GM19240 (cell line): ENCODE measurements at regions not wholly inside any gene's neighbourhood (a gene's known extent, or its start where the extent isn't known, plus 50 kb on each side); places are given as distances from the start of the nearest gene placed in this dataset.

ENCODE experiments used
- DNase-seq: peaks from one replicate; pipeline ENCODE4 v3.0.0; 2011; ENCODE audit warnings: low spot score; ENCODE audit not compliant: insufficient read length

DNA sequence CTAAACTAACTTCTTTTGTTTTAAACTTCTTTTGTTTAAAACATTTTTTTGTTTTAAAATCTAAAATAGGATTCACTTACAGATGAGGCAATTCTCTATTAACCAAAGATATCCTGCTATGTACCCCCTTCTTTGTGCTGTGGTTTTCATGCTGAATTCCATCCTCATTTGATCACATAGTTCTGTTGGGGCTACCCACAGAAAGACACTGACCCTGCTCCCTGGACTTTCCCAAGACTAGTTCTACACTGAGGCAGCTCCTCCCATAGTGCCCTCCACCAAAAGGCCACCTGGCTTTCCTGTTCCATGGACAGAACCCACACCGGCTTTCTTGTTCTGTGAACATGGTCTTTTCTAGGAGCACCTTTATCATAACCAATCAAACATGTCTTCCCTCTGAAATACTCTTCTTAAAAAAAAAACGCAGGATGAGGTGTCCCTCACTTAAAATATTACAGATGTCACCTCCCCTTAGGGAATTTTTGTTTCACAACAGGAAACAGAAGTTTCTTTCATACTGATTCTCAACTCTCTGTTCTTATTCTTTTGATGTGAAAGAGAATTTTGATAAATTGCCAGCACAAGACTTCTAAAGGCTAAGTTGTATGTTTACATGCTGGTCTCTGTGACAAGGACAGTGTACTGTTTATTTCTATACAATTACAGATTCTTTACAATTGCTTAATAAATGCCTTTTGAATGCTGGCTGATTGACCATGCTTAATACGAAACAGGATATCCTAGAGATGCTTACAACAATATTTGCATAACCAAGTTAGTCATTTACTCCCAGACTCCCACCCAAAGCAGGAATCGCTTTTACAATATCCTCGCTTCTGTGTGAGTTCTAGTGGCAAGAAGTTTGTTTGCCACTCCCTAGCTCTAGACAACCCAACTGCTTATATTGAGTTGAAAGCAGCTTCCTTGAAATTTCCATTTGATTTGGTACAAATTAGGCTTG is 300.4 kb downstream of the DTWD2 start:
- DNase-seq = no peak

DNA sequence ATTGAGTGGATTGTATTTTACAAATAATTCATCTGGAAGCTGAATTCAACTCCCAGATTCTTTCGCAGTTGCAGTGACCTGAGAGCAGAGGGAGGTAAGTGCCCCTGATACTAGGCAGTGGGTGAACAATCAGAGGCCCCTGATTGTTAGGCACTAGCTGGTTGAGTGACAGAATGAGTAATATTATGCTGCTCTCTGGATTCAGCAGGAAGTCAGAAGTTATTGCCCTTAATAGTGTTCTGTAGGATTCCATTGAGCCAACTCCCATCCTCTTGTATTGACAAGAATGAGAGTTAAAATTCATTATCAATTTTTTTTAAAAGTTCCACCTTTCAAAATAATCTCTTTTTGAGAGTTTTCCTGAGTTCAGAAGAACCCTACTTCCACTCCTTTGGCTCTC is 301.2 kb downstream of the DTWD2 start:
- no peak for DNase-seq

DNA sequence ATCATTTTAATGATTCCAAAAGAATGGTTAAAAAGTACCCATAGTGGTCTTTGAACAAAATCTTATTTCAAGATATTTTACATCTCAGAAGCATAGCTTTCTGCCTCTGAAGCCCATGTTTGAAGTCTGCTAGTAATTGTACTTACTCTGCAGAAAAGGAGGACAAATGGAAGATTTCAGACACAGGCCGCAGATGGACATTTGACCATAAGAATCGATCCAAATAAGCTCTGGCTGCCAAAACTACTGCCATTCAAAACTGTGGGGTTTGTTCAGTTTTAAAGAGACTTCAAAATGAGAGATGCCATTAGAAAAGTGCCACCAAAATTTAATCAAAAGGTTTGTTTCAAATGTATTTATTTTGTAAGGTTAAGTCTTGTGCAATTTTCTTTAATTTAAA is 306.7 kb downstream of the DTWD2 start:
- no peak for DNase-seq

DNA sequence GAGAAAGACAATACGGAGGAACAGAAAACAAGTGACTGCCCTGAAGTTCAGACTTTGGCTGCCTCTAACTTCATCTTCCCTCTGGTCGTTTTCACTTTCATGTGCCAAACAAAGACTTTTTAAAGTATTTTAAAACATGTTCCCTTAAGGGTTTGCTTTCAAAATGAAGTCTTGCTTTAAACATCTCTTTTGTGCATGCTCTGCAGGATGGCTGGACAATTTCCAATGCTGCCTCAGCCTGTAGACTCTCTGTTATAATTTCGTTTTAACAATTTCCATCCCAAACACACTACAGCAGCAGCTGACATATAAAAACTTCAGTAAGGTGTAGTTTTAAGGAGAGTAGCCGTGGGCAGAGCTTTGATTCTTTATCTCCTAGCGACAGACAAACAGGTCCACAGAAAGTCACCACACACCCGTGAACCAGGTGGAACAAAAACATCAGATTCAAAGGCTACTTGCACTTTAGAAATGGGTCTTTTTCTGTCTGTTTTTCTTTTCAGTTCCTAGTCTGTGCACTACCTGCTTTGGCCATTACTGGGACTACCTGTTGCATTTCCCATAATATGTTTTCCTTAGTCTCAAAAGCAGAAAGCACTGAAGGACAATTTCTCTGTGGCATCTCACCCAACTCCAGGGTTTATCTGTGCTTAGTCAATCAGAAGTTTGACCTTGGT is 308.9 kb downstream of the DTWD2 start:
- no peak for DNase-seq

DNA sequence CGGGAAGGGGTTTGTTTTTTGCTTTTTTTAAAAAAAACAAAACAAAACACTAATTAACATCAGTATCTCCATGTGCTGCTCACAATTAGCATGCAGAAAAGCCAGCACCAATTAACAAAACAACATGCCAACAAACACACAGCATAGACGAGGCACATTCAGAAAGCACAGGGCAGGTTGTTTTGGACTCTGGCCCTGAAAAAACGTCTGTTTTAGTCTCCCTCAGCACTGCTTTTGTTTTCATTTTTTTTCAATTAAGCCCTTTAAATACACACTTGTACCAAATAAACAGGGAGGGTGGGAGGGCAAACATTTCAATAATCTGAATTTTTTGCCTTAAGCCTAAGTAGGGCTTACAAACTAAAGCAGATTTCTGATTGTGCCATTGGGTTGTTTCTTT is 309.6 kb downstream of the DTWD2 start:
- no peak for DNase-seq

DNA sequence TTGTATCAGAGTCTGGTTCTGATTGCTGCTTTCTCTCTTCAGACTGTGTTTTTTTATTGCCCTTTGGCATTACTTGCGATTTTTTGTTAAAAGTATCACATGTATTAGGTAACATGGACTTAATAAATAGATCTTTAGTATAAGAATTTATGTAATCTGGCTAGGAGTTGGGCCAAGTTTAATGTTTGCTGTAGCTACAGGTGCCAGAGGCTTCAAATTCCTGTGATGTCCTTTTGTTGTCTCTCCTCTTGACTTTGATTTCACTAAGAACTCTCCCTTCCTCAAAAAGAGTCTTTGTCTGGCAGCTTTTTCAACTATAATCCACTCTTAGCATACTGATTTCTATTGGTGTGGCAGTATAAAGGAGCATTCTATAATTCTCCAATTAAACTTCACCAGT is 313.1 kb downstream of the DTWD2 start:
- DNase-seq = no peak

DNA sequence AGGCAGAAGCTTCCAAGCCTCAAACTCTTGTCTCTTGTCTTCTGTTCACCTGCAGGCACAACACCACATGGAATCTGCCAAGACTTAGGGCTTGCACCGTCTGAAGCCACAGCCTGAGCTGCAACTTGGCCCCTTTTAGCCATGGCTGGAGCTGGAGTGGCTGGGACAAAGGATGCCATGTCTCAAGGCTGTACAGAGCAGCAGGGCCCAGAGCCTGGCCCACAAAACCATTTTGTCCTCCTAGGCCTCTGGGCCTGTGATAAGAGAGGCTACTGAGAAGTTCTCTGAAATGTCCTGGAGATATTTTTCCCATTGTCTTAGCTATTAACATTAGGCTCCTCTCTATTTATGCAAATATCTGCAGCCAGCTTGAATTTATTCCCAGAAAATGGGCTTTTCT is 330.8 kb downstream of the DTWD2 start:
- no peak for DNase-seq

DNA sequence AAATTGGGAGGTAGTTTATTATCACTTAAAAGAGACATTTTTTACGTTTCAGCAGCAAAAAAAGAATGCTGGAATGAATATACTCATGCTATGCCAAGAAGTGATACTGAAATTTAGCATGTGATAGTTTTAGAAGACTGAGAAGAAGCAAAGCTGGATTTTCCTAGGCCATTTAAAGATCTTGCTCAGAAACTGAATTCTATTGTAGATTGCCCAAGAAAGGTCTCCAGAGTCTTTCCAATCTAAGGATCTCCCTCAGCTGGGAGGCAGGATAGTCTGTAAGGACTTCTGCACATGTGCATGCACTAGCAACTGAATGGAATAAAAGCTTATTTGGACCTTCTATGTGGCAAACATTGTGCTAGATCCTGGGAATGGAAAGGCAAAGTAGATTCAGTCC is 334.5 kb downstream of the DTWD2 start:
- DNase-seq = no peak

DNA sequence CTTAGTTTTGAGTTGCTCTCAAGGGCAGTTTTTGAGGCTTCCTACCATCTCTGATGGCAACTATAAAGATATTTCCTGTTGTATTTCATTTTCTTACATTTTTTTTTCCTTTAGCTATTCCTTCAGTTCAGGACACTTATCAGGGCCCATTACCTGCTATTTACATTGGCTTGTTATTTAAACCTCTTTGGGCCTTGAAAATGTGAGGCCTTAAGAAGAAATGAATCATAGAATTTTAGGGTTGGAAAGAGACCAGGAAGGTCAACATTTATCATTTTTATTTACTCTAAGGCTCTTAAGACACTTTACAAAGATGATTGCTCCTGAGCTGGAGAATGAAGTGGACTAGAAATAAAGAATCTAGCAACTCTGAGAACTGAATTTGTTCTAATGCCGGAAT is 335.2 kb downstream of the DTWD2 start:
- DNase-seq = no peak

DNA sequence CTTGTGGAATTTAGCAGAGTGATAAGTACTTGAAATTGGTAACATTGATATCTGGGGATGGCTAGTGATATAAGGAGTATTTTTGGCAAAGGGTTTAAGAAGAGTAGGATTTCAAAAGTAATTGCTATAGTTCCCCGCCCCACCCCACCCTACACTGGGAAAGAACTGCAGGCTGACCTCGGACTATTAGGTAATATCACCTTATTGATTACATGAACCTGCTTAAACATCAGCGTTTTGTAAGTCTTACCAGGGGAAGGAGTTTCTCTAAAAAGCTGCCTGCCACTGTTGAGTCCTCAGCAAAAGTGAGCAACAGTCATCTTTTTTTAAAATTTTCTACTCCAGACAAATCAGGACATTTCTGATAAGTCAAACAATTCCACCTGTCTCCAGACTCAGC is 337.3 kb downstream of the DTWD2 start:
- no peak for DNase-seq

DNA sequence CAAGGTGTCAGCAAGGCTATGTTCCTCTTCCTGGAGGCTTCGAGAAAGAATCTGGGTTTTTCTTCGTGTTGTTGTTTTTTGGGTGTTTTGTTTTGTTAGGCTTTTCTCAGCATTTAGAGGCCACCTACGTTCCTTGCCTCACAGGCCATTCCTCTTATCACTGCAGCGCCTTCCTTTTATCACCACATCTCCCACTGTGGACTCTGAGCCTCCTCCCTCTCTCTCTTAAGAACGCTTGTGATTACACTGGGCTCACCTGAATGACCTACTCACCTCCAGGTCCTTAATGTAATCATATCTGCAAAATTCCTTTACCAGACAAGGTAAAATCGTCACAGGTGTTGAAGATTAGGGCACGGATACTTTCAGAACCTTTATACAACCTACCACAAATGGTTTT is 340.8 kb downstream of the DTWD2 start:
- no peak for DNase-seq

DNA sequence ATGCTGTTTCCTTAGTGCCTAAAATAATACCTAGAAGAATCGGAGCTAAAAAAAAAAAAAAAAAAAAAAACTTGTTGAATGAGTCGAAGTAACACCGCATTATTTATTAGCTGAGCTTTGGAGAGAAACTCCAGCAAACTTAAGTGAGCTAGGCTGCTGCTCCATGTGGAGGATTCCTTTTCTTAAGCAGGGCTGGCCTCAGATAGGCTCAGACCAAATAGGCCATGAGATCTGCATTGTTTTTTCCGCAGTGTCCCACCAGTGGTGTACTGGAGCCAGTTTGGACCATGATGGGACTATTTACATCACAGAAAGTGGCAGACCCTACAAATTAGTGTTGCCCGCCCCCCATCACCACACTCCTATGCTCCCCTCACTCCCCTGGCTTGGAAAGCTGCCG is 341.4 kb downstream of the DTWD2 start:
- DNase-seq = no peak

DNA sequence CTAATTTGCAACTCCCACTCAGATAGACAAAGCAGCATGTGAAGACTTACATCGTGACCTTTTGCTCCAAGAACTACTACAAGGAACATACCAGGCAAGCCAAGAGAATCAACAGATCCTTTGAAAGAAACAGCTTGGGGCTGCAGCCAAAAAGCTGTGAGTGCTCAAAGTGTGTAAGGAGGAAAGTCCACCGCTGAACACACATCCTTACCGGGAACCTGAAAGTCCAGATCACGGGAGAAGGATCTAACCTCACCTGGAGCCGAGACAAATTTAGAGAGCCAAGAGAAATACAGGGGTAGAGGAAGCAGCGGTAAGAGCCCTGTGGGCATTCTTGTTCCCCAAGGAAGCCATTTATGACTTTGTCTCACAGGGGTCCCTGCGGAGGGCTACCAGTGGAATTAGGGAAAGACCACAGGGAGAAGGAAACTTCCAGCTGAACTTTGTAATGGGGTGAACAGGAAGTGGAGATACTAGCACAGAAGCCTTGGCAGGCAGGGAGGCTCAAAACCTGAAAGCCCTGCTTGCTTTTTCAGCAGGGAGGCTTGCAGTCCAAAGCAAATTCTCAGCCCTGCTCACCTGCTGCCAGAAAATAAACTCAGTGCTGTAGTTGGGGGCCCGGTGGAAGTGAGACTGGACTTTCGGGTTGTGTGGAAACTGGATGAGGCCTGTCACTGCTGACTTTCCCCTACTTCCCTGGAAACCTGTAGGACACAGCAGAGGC is 350.2 kb downstream of the DTWD2 start:
- no peak for DNase-seq

DNA sequence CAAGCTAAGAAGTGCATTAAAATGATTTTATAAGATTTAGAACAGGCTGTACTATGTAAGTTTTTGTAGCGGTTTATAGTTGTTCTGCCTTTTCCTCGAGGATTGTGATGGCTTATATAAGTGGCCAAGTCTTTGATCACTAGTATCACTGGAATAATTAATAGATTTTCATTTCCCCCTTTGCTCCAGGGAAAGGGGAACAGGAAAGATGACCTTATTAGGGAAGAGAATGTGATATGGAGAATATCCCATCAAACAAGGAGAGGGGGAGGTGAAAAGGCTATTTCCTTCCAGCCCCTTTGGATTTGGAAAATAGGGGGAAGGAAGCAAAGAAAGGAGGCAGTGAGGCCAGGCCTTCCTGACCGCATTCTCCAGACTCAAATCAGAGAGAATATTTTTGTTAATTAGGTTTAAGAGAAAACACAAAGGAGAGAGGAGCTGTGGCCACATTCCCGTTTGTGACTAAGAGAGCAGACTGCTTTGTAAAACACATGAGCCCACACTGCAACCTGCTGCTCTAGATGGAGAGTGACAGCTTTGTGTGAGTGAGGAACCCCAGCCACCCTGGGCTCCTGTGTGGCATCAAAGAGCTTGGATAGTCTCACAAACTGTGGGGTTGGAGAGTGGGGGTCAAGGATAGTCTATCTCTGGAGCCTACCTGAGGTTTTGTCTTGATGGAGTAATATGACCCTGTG is 359.5 kb downstream of the DTWD2 start:
- DNase-seq = no peak

DNA sequence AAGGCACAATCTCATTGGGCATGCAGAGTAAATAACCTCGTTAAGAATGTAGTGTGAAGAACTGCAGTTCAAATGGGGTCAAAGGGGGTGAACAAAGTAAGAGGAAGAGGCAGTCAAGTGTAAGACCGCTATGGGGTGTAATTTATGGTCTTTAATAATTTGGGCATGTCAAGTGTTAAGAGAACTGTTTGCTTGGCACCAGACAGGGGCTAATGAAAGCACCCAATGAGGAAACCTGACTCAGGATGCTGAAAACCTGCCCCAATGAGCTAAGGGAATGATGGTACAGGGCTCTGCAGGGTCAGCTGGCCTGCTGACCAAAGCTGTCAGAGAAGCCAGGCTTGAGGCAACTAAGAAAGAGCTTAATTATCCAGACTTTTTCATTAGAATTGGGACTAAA is 368.1 kb downstream of the DTWD2 start:
- DNase-seq = no peak

DNA sequence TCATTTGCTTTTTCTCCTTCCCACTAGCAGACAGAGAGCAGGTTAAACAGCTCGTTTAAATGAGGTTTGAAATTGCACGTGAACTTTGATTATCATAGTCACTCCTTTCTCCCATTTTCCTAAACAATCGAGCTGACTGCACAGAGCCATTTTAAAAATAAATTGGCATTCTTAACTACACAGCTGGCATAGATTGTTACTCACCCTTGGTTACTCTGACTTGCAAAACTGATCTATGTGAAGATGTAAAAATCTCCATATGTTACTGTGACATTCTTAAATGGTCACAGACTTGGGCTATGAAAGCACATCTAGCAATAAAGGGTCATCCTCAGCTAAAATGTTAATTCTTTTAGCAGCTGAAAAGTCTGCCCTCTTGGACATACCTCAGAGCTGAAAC is 368.5 kb downstream of the DTWD2 start:
- no peak for DNase-seq

DNA sequence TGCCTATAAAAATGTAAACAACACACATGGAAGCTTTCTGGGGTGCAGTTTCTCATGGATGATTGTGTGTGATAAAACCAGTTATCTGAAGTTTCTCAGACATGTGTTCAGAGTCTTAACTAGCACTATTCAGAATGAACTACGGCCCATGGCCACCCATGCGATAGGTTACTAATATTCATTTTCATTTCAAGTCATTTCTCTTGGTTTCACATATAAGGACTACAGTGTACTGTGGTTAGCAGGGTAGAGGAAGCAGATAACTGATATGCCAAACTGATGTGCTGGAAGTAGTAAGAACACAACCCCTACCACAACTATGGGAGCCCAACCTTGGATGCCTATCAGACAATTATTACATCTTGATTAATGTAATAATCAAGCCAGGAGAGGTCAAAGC is 372.1 kb downstream of the DTWD2 start:
- DNase-seq = no peak

DNA sequence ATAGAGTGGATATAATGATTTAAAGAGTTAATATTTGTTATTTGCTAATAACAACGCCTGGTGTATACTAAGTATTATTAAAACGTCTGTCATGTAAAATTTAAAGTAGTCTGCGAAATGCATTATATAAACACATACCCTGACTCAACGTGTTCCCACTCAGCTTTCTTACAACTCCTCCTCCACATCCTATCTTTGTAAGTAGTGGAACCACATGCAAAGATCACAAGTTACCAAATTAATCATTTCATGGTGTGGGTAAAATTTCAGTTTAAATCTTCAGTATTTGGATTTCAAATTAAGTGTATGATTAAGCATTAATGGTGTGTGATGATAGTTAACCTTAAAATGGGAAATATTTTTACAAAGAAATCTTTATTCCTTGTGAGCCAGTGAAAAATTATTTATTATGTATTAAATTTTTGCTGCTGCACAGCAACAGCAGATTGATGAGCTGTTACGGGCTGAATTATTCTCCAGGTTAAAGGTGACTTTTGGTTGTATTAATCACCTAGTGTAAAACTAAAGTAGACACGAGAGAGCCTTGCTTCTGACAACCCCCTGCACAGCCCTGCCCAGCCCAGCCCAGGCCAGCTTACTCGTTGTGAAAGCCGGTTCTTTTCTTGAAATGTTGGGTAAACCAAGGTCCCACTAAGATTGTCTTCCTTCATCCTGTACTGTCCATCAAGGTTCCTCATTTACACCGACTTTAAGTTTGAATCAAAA is 373.5 kb downstream of the DTWD2 start:
- no peak for DNase-seq

DNA sequence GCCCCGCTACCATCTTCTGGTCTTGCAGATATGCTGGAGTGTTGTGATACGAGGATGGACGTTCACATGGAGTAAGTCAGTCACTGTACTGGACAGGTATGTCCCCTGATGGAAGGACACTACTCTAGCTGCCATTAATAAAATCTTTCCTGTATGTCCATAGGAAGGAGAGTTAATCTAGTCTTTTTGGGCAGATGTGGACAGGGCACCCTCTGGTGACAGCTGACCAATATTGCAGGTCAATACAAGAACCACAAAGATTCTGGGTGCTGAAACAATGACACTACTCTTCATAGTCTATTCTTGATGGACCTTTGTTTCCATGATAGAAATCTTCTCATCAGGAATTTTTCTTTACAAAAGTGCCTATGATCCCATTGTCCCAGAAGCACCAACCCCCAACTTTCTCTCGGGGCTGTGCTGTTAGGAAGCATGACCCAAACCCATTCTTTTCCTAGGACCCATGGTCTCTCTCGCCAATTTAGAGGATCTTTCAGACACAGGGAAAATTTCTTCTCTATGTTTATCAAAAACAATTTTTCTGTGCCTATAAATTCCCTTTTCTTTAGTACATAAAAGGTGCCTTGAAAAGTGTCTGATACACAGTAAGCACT is 376.9 kb downstream of the DTWD2 start:
- no peak for DNase-seq

DNA sequence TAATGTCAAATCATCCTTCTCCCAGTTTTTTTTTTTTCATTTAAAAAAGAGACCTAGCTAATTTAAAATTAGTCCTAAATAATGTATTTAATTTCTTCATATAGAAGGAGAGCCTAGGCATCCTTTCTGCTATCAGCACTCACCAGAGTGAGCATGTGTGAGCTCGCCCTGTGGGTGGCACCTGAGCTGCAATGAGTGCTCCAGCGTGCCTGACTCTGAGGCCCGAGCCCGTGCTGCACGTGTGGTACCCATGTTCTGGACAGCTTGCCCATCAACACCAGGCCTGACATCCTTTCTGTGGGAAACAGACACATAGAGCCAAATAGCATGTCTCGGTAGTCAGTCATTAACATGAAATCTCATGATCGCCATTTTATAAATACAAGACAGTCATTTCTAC is 381.4 kb downstream of the DTWD2 start:
- no peak for DNase-seq

DNA sequence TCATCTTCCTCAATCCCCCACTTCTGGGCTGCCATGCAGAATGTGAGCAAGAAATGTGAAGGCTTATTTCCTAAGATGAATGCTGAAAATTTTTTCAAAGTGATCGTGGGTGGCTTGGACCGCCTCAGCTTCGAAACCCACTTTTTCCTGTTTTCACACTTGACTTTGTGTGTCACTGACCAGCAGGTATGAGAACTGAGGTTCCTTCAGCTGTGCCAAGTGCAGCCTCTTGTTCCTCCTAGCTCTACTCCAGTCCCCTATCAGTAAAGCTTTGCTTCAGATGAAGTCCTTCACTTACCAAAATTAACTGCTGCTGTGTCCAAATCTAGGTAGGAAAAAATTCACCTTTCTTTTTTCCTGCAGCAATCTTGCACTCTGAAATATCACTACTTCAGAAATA is 382.6 kb downstream of the DTWD2 start:
- no peak for DNase-seq
